KMS-11 (cell line): ENCODE measurements at regions not wholly inside any gene's neighbourhood (a gene's known extent, or its start where the extent isn't known, plus 50 kb on each side); places are given as distances from the start of the nearest gene placed in this dataset.

Experiments used
- H2AFZ ChIP-seq: fragments of 200-600 bp; sonication (generic); 2 replicates; pipeline ENCODE4 v1.6.1; 2016; ENCODE audit warnings: antibody characterized with exemption, mixed run types, low read depth
- H3K27ac ChIP-seq: fragments of 200-600 bp; sonication (generic); 2 replicates; pipeline ENCODE4 v1.6.1; 2016; ENCODE audit warnings: mild to moderate bottlenecking, mixed run types
- H3K27me3 ChIP-seq: fragments of 200-600 bp; sonication (generic); 2 replicates; pipeline ENCODE4 v1.6.1; 2017; ENCODE audit warnings: mild to moderate bottlenecking, low read depth, mixed run types, moderate library complexity; ENCODE audit not compliant: insufficient read depth
- H3K36me3 ChIP-seq: fragments of 200-600 bp; sonication (generic); 2 replicates; pipeline ENCODE4 v1.6.1; 2017; ENCODE audit warnings: mild to moderate bottlenecking, mixed run types; ENCODE audit not compliant: insufficient read depth
- H3K4me1 ChIP-seq: fragments of 200-600 bp; sonication (generic); 2 replicates; pipeline ENCODE4 v1.6.1; 2016; ENCODE audit warnings: mild to moderate bottlenecking, low read depth, mixed run types; ENCODE audit not compliant: poor library complexity, severe bottlenecking
- H3K4me2 ChIP-seq: fragments of 200-600 bp; sonication (generic); 2 replicates; pipeline ENCODE4 v1.7.0; 2016; ENCODE audit warnings: mild to moderate bottlenecking, mixed run types
- H3K4me3 ChIP-seq: fragments of 200-600 bp; sonication (generic); IDR thresholded peaks from 2 replicates; pipeline ENCODE4 v1.6.1; 2017; ENCODE audit warnings: low read depth, low read length, mixed read lengths; ENCODE audit not compliant: insufficient read depth
- H3K79me2 ChIP-seq: fragments of 200-600 bp; sonication (generic); 2 replicates; pipeline ENCODE4 v1.6.1; 2016; ENCODE audit warnings: low read depth, mixed run types; ENCODE audit not compliant: insufficient read depth
- H3K9ac ChIP-seq: fragments of 200-600 bp; sonication (generic); 2 replicates; pipeline ENCODE4 v1.6.1; 2016; ENCODE audit warnings: mild to moderate bottlenecking, mixed run types
- H4K20me1 ChIP-seq: fragments of 200-600 bp; sonication (generic); 2 replicates; pipeline ENCODE4 v1.6.1; 2016; ENCODE audit warnings: mild to moderate bottlenecking, mixed run types; ENCODE audit not compliant: insufficient read depth
- TF ChIP-seq, protein P1 (sequence below): fragments of 200-600 bp; sonication (generic); conservative IDR thresholded peaks from 2 replicates; pipeline ENCODE4 v1.6.1; 2017; ENCODE audit warnings: low read depth, mild to moderate bottlenecking, antibody characterized with exemption, low read length, moderate library complexity, mixed read lengths

DNA sequence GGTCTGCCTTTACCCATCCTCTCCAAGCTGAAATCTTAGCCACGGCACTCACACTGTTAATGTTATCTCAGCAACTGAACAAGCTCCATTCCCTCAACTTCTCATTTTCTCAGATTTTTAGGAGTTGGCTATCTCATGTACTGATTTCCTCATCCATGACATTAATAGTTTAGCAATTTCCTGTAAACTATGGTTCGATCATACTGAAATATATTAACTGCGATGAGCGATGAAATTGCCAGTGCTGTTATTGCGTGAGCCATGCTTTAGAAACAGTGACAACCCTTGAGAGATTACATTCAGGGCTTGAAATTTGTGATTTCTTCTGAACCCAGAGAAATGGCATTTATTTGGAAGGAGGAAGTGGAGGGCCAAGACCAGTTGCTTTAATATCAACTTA, 223.7 kb downstream of the GPAT3 start:
- Histone ChIP-seq H2AFZ (no peak overlapping the region), H3K27ac (no peak overlapping the region), H3K27me3 (no peaks in the 10 kb centered on the region), H3K4me2 (no peak overlapping the region), H4K20me1 (no peaks in the 10 kb centered on the region), H3K36me3 (no peaks in the 10 kb centered on the region), H3K9ac (no peak overlapping the region), H3K4me3 (no peak overlapping the region), H3K79me2 (no peaks in the 10 kb centered on the region), H3K4me1 (no peaks in the 10 kb centered on the region)
- TF ChIP-seq, protein P1, sequence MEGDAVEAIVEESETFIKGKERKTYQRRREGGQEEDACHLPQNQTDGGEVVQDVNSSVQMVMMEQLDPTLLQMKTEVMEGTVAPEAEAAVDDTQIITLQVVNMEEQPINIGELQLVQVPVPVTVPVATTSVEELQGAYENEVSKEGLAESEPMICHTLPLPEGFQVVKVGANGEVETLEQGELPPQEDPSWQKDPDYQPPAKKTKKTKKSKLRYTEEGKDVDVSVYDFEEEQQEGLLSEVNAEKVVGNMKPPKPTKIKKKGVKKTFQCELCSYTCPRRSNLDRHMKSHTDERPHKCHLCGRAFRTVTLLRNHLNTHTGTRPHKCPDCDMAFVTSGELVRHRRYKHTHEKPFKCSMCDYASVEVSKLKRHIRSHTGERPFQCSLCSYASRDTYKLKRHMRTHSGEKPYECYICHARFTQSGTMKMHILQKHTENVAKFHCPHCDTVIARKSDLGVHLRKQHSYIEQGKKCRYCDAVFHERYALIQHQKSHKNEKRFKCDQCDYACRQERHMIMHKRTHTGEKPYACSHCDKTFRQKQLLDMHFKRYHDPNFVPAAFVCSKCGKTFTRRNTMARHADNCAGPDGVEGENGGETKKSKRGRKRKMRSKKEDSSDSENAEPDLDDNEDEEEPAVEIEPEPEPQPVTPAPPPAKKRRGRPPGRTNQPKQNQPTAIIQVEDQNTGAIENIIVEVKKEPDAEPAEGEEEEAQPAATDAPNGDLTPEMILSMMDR, result no peak

DNA sequence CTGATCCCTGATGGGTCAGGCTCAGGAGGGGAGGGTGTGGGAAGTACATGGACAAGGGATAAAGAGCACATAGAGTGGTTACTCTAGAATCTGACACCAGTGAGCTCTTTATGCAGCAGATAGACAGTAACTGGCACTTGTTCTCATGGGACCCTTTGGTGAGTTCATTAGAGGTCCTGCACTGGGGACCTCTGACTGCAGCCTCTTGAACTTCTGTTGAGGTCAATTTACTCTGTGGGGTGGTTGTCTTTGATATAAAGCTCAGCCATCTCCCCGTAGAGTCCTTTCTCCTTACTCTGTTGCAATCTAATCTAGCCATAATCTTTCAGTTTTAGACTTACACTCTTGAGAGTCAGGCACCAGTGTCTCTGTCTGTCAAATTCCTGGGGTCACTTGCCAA, 222.4 kb downstream of the GPAT3 start:
- H3K4me3 ChIP-seq, result no peak overlapping the region
- H3K27ac ChIP-seq, result no peak overlapping the region
- H3K79me2 ChIP-seq, result no peaks in the 10 kb centered on the region
- TF ChIP-seq, protein P1, result no peak
- no peaks in the 10 kb centered on the region for H3K4me1 ChIP-seq
- no peaks in the 10 kb centered on the region for H4K20me1 ChIP-seq
- H3K36me3 ChIP-seq, result no peaks in the 10 kb centered on the region
- H3K27me3 ChIP-seq, result no peaks in the 10 kb centered on the region
- H2AFZ ChIP-seq, result no peak overlapping the region
- H3K9ac ChIP-seq, result no peak overlapping the region
- H3K4me2 ChIP-seq, result no peak overlapping the region

DNA sequence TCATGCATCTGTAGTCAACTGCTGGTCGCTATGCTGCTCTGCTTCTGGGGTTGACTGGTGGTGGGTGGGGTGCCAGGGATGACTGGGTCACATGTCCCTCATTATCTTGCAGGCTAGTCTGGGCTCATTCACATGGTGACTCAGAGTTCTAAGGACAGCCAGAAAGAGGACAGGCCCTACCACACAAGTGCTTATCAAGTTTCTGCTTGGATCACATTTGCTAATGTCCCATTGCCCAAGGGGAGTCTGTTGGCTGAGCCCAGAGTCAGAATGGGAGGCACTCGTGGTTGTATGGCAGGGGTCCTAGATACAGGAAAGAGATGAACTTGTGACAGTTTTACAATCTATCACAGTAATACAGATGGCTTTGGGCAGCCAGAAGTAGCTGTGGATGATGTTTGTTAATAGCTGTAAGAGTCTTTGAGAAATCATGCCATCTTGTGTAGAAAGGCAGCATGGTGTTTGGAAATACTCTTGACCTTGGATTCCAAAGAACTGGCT, 221.3 kb downstream of the GPAT3 start:
- TF ChIP-seq, protein P1, result no peak

DNA sequence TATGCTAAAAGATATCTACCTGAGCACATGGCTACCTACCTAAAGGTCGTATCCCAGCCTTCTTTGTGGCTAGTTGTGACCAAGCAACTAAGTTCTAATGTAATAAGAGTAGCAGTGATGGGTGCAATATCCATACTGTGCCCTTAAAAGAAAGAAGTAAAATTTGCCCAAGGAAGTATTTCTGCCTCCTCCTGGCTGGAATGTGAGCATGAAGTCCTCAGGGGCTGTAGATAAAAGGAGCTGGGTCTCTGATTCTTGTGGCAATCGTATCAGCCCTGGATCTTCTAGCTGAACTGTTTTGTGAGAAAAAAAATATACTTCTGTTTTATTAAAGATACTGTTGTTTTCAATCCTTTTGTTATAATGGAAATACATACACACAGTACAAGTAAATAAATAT, 217.4 kb downstream of the GPAT3 start:
- no peak overlapping the region for H3K4me3 ChIP-seq
- no peak overlapping the region for H3K4me2 ChIP-seq
- TF ChIP-seq, protein P1, result no peak
- H3K27ac ChIP-seq, result no peak overlapping the region
- H3K9ac ChIP-seq, result no peak overlapping the region
- no peaks in the 10 kb centered on the region for H3K79me2 ChIP-seq
- no peak overlapping the region for H2AFZ ChIP-seq
- no peaks in the 10 kb centered on the region for H3K36me3 ChIP-seq
- no peaks in the 10 kb centered on the region for H3K27me3 ChIP-seq
- H3K4me1 ChIP-seq, result no peaks in the 10 kb centered on the region
- H4K20me1 ChIP-seq, result no peaks in the 10 kb centered on the region

More for the DNA sequence above, 221.3 kb downstream of the GPAT3 start:
- Histone ChIP-seq H3K9ac (no peak overlapping the region), H3K79me2 (no peaks in the 10 kb centered on the region), H3K27me3 (no peaks in the 10 kb centered on the region), H4K20me1 (no peaks in the 10 kb centered on the region), H3K27ac (no peak overlapping the region), H3K4me3 (no peak overlapping the region), H3K36me3 (no peaks in the 10 kb centered on the region), H3K4me1 (no peaks in the 10 kb centered on the region), H3K4me2 (no peak overlapping the region), H2AFZ (no peak overlapping the region)
